C4-2B (cell line): ENCODE measurements at regions not wholly inside any gene's neighbourhood (a gene's known extent, or its start where the extent isn't known, plus 50 kb on each side); places are given as distances from the start of the nearest gene placed in this dataset.

Experiments
- H3K27ac ChIP-seq: fragments of 450-650 bp; 2 replicates; pipeline ENCODE4 v1.5.1; 2017
- ZFX ChIP-seq: fragments of 450-650 bp; IDR thresholded peaks from 2 replicates; pipeline ENCODE4 v1.6.1; 2017
- TF ChIP-seq, protein P1 (sequence below): fragments of 450-650 bp; conservative IDR thresholded peaks from 2 replicates; pipeline ENCODE4 v1.5.1; 2017; ENCODE audit warnings: mild to moderate bottlenecking

DNA sequence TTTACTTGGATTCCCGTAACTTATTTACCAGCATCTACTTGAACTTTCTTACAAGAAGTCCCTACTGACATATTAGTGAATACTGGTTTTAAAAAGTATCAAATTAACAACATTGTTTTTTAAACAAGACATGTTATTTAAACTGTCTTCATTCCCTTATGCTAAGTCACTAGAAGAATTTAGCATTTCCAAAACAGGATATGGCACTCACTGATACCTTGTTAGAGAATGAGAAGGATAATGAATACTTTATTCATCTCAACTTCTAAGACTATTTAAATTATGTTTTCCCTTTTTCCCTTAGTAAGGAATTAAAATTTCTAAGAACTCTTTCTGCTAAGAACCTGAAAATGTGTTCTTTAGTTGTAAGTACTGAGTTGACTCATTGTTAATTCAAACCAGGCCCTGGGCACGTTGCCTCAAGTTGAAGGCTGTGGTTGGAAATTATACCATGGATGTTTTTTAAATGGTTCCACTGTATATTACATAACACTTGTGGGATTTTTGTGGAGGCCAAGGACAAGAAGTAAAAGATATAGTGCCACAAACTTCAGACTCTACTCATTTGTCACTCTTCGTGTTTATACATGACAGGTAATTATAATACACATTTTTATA lies 219.0 kb upstream of the EDIL3 start:
- H3K27ac ChIP-seq, result no peak overlapping the region
- TF ChIP-seq, protein P1, sequence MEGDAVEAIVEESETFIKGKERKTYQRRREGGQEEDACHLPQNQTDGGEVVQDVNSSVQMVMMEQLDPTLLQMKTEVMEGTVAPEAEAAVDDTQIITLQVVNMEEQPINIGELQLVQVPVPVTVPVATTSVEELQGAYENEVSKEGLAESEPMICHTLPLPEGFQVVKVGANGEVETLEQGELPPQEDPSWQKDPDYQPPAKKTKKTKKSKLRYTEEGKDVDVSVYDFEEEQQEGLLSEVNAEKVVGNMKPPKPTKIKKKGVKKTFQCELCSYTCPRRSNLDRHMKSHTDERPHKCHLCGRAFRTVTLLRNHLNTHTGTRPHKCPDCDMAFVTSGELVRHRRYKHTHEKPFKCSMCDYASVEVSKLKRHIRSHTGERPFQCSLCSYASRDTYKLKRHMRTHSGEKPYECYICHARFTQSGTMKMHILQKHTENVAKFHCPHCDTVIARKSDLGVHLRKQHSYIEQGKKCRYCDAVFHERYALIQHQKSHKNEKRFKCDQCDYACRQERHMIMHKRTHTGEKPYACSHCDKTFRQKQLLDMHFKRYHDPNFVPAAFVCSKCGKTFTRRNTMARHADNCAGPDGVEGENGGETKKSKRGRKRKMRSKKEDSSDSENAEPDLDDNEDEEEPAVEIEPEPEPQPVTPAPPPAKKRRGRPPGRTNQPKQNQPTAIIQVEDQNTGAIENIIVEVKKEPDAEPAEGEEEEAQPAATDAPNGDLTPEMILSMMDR, result no peak
- no peak for TF ChIP-seq ZFX

DNA sequence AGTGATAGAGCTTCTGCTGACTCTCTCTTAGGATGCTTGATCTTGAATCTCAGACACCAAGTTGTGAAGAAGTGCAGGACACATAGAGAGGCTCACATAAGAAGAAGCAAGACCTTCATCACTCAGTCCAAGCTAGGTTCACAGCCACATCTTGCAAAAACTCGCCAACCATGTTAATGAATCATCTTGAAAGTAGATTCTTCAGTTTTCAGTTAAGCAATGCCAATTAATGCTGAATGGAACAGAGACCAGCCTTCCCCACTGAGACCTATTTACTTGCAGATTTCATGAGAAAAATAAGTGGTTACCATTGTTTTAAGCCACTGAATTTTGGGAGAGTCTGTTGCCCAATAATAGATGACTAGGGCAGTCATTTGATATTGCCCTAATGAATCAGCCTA lies 217.7 kb upstream of the EDIL3 start:
- no peak overlapping the region for H3K27ac ChIP-seq
- TF ChIP-seq, protein P1, result no peak
- TF ChIP-seq ZFX, result no peak

DNA sequence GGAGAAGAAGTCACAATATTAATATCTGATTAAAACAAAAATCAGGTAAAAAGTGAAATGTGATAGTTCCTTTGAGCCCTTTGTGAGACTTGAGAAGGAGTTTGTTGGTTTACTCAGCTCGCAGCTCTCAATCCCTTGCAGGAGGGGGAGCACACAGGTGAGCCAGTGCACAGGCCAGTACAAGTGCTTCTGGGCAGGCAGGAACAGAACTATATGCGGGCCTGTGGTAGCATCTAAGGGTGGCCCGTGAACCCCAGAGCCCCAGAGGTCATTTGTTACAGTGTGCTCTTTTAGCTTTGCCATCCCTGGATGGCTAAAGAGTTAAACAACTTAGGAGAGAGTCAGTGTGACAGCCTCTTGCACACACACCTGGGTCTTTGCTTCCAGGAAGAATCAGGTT lies 215.3 kb upstream of the EDIL3 start:
- H3K27ac ChIP-seq, result no peak overlapping the region
- TF ChIP-seq, protein P1, result no peak
- no peak for TF ChIP-seq ZFX

DNA sequence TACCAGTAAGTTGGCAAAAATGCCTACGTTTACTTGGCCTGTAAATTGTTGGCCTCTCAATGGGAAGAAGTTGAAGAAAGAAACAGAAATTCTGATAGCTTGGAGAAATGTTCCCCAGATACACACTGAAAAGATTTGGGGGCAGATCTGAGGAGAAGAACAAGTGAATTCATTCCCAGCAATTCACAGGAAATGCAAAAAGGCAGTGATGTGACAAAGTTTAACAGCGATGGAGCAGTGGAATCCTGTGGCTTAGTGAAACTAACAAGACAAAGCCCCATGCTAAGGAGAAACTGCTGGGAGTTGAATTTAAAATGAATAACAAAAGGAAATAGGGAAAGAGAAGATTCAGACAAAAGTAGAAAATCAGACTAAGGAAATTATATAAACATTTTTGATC lies 213.2 kb upstream of the EDIL3 start:
- TF ChIP-seq, protein P1, result no peak
- no peak for TF ChIP-seq ZFX
- no peak overlapping the region for H3K27ac ChIP-seq

DNA sequence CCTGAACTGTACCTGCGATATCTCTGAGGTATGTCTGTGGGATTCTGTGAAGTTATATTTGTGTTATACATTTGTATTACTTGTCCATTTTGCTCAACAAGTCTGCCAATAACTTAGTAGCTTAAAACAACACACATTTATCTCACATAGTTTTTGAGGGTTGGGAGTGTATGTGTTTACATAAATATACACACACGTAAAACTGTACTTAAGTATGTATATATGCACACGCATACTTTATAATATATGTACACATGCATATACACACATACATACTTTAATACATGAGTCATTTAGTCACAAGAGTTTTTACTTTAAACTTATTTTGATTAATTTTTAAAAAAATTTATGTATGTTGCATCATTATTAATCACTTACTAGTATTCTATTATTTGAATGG lies 205.9 kb upstream of the EDIL3 start:
- H3K27ac ChIP-seq, result no peak overlapping the region
- TF ChIP-seq, protein P1, result no peak
- TF ChIP-seq ZFX, result no peak

DNA sequence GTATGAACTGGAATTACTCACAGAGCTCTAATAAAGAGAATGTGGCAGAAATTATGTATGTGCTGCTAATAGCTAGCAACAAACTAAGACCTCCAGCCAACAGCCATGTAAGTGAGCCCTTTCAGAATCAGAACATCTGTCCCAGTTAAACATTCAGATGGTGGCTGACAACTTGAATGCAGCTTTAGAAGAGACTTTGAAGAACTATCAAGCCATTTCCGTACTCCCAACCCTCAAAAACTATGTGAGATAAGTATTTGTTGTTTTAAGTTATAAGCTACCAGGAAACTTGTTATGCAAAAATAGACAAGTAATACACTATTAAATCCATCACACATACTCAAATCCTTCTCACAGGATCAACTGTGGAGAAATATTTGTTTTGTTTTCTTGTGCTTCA lies 205.2 kb upstream of the EDIL3 start:
- H3K27ac ChIP-seq, result no peak overlapping the region
- TF ChIP-seq ZFX, result no peak
- TF ChIP-seq, protein P1, result no peak

DNA sequence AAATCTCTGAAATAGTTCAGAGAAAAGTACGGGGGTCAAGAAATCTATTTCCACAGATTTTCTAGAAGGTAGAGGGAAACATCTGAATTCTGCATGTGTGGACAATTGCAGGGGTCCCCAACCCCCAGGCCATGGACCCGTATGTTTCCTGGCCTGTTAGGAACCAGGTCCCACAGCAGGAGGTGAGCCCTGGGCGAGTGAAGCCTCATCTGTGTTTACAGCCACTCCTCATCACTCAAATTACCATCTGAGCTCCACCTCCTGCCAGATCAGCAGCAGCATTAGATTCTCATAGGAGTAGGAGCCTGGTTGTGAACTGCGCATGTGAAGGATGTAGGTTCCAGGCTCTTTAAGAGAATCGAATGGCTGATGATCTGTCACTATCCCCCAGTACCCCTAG lies 200.5 kb upstream of the EDIL3 start:
- no peak for TF ChIP-seq ZFX
- H3K27ac ChIP-seq, result no peak overlapping the region

DNA sequence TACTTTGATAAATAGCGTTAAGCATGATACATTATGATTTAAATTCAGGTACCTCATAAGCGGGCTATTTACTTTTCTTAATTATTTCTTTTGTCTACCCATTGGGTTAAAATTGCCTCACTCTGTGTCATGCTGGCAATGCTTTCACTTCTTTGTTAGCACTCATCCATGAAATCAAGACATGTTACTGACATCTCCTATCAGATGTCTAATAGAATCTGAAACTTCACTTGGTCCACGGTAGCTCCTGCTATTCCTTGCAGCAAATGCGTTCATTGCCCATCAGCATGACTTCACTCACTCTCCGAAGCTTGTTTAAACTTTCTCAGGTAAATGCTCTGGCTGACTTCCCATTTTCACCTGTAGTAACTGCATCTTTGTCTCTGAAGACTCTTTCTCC lies 193.5 kb upstream of the EDIL3 start:
- no peak for TF ChIP-seq ZFX
- TF ChIP-seq, protein P1, result no peak
- no peak overlapping the region for H3K27ac ChIP-seq
